Left lung (tissue), 4 donors: ENCODE measurements at regions not wholly inside any gene's neighbourhood (a gene's known extent, or its start where the extent isn't known, plus 50 kb on each side); places are given as distances from the start of the nearest gene placed in this dataset.

Experiments
- ATAC-seq: fragments of 200-7000 bp; cut with Tn5 transposase; one replicate; pipeline ENCODE4 v1.9.1; 2020; ENCODE audit warnings: moderate library complexity
- DNase-seq, 4 donors: peaks; one replicate each; pipeline ENCODE4 v3.0.0-alpha.2; 2013 to 2020
- H3K27ac ChIP-seq, 2 donors: fragments of 200-600 bp; sonication (generic) in 1 of 2; one replicate each; pipeline versions ENCODE4 v1.5.0 to v1.8.0; 2020 to 2021
- H3K27me3 ChIP-seq, 2 donors: fragments of 200-600 bp; sonication (generic) in 1 of 2; one replicate each; pipeline versions ENCODE4 v1.5.0 to v1.8.0; 2020 to 2021
- H3K36me3 ChIP-seq, 2 donors: fragments of 200-600 bp; sonication (generic) in 1 of 2; one replicate each; pipeline versions ENCODE4 v1.5.0 to v1.8.0; 2020 to 2021
- H3K4me1 ChIP-seq, 2 donors: fragments of 200-600 bp; one replicate each; pipeline ENCODE4 v1.8.0; 2021
- H3K4me3 ChIP-seq, 2 donors: fragments of 200-600 bp; sonication (generic) in 1 of 2; one replicate each; pipeline versions ENCODE4 v1.5.0 to v1.8.0; 2020 to 2021; ENCODE audit warnings: mild to moderate bottlenecking in 1 of 2
- H3K9me3 ChIP-seq, 2 donors: fragments of 200-600 bp; sonication (generic) in 1 of 2; one replicate each; pipeline versions ENCODE4 v1.5.0 to v1.8.0; 2020 to 2021
- intact Hi-C, 2 donors: fragments of 100-400 bp; cut with DNase I; formaldehyde crosslinking; loops; one replicate each; pipeline versions ENCODE4 v1.11.2 to v1.14.2; 2022
- TF ChIP-seq, protein P1 (sequence below), 2 donors: fragments of 200-600 bp; sonication (generic) in 1 of 2; IDR thresholded peaks; one replicate each; pipeline versions ENCODE4 v1.5.0 to v1.8.0; 2021; ENCODE audit warnings: antibody characterized with exemption in 2 of 2
- donor health status: DM: no; HTN: yes; CAD: no.
- donor health status: DM: no; HTN: no; CAD: no.

DNA sequence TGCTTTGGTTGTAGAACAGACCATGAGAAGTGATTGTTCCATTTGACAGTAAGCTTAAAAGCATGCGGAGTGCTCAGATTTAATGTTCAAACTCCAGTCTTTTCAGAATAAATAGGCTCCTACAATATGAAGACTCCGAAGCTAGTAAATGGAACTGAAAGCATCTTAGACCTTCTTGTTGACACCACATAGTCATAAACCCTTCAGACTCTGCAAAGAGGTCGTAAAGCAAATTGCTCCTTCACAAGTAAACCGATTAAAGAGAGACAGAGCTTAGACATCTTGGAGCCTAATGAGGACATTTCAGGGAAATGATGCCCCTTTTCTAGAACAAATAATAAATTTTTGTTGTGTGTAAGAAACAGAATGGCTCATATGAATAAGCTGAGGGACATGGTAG lies 511.0 kb upstream of the RIOK2 start:
- no peak overlapping the region for H3K27ac ChIP-seq
- H3K9me3 ChIP-seq, result no peaks in the 10 kb centered on the region
- intact Hi-C loops, result no loop called here
- no peaks in the 10 kb centered on the region for H3K36me3 ChIP-seq
- H3K4me1 ChIP-seq, result no peaks in the 10 kb centered on the region
- no peak for DNase-seq
- ATAC-seq, result no peak
- H3K4me3 ChIP-seq, result no peak overlapping the region
- TF ChIP-seq, protein P1, sequence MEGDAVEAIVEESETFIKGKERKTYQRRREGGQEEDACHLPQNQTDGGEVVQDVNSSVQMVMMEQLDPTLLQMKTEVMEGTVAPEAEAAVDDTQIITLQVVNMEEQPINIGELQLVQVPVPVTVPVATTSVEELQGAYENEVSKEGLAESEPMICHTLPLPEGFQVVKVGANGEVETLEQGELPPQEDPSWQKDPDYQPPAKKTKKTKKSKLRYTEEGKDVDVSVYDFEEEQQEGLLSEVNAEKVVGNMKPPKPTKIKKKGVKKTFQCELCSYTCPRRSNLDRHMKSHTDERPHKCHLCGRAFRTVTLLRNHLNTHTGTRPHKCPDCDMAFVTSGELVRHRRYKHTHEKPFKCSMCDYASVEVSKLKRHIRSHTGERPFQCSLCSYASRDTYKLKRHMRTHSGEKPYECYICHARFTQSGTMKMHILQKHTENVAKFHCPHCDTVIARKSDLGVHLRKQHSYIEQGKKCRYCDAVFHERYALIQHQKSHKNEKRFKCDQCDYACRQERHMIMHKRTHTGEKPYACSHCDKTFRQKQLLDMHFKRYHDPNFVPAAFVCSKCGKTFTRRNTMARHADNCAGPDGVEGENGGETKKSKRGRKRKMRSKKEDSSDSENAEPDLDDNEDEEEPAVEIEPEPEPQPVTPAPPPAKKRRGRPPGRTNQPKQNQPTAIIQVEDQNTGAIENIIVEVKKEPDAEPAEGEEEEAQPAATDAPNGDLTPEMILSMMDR (IDR thresholded peaks at IDR 0.05), result no peak
- H3K27me3 ChIP-seq, result no peaks in the 10 kb centered on the region

GRCh38 chr5:97714424-97714823 lies 531.4 kb upstream of the RIOK2 start:
- TF ChIP-seq, protein P1 (IDR thresholded peaks at IDR 0.05), result no peak
- no peak overlapping the region for H3K4me3 ChIP-seq
- intact Hi-C loops, result no loop called here
- ATAC-seq (no peak), DNase-seq (no peak)
- H3K27me3 ChIP-seq, result no peaks in the 10 kb centered on the region
- H3K36me3 ChIP-seq, result no peaks in the 10 kb centered on the region
- no peak overlapping the region for H3K27ac ChIP-seq
- H3K9me3 ChIP-seq, result peaks cover 0 to 2% of the 10 kb centered on the region in 2 donors
- no peaks in the 10 kb centered on the region for H3K4me1 ChIP-seq

DNA sequence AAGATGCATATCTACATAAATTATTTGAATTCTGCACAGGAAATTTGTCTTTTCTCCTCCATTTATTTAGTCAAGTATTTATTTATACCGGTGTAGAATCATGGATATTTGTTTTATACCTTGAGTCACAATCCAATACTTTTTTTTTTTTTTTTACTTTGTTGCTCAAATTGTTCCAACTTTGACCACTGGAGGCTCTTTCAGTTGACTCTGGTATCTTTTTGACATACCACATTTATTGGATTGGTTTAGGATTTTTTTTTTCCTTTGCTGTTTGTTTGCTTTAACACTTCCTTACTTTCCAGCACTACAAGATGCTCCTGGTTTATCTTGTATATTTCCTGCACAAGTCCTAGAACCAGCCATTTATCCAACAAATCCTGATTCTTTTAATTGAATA lies 543.1 kb upstream of the RIOK2 start:
- H3K9me3 ChIP-seq, result peaks cover 0 to 9% of the 10 kb centered on the region in 2 donors
- no peaks in the 10 kb centered on the region for H3K4me1 ChIP-seq
- H3K27ac ChIP-seq, result no peak overlapping the region
- DNase-seq (no peak), ATAC-seq (no peak)
- no peaks in the 10 kb centered on the region for H3K27me3 ChIP-seq
- intact Hi-C loops, result no loop called here
- H3K4me3 ChIP-seq, result no peak overlapping the region
- TF ChIP-seq, protein P1 (IDR thresholded peaks at IDR 0.05), result no peak
- no peaks in the 10 kb centered on the region for H3K36me3 ChIP-seq

GRCh38 chr5:97728920-97729319 lies 545.9 kb upstream of the RIOK2 start:
- no peaks in the 10 kb centered on the region for H3K36me3 ChIP-seq
- no peaks in the 10 kb centered on the region for H3K9me3 ChIP-seq
- H3K27ac ChIP-seq, result no peak overlapping the region
- H3K4me1 ChIP-seq, result no peaks in the 10 kb centered on the region
- ATAC-seq (no peak), DNase-seq (no peak)
- H3K27me3 ChIP-seq, result no peaks in the 10 kb centered on the region
- no peak overlapping the region for H3K4me3 ChIP-seq
- intact Hi-C loops, result no loop called here
- TF ChIP-seq, protein P1 (IDR thresholded peaks at IDR 0.05), result no peak

DNA sequence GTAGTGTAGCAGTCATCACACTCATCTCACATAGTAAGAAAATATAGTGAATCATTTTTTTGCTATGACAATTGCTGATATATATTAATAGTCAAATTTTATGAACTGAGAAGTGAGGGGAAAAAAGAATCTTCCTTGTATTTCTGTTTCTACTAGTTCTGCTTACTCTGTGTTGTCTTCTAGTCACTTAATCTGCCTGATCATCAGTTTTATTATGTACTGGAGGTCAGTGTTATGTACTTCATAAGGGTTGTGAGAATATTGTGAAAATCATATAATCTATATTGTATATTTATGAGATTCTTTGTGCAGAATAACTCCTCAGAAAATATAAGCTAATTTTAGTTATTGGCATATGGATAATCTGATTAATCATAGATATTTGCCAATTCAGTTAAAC lies 546.9 kb upstream of the RIOK2 start:
- H3K4me3 ChIP-seq, result no peak overlapping the region
- H3K27ac ChIP-seq, result no peak overlapping the region
- intact Hi-C loops, result no loop called here
- no peaks in the 10 kb centered on the region for H3K9me3 ChIP-seq
- ATAC-seq (no peak), DNase-seq (no peak)
- TF ChIP-seq, protein P1 (IDR thresholded peaks at IDR 0.05), result no peak
- no peaks in the 10 kb centered on the region for H3K36me3 ChIP-seq
- H3K4me1 ChIP-seq, result no peaks in the 10 kb centered on the region
- no peaks in the 10 kb centered on the region for H3K27me3 ChIP-seq
